Effector memory CD8-positive, alpha-beta T cell (primary cell): ENCODE measurements at regions not wholly inside any gene's neighbourhood (a gene's known extent, or its start where the extent isn't known, plus 50 kb on each side); places are given as distances from the start of the nearest gene placed in this dataset.

ENCODE experiments used
- ATAC-seq: fragments of 150-1000 bp; cut with Tn5 transposase; replicated peaks from 2 replicates; pipeline ENCODE4 v1.10.0; 2021; ENCODE audit warnings: mild to moderate bottlenecking, moderate library complexity
- DNase-seq, 3 experiments: peaks; one replicate each; pipeline ENCODE4 v3.0.0; 2021
- H3K27ac Mint-ChIP-seq, 2 donors: one replicate each; pipeline ENCODE4 v1.8.0; 2022; ENCODE audit warnings: mild to moderate bottlenecking in 2 of 2, mixed read lengths in 2 of 2, moderate library complexity in 2 of 2
- H3K27me3 Mint-ChIP-seq, 2 donors: one replicate each; pipeline ENCODE4 v1.8.0; 2022; ENCODE audit warnings: mixed read lengths in 2 of 2
- H3K36me3 Mint-ChIP-seq: one replicate; pipeline ENCODE4 v1.8.0; 2022; ENCODE audit warnings: mild to moderate bottlenecking, moderate library complexity, mixed read lengths; ENCODE audit not compliant: insufficient read depth
- H3K4me1 Mint-ChIP-seq, 2 donors: one replicate each; pipeline ENCODE4 v1.8.0; 2022; ENCODE audit warnings: low read depth in 2 of 2, mixed read lengths in 2 of 2
- H3K4me3 Mint-ChIP-seq, 2 donors: one replicate each; pipeline ENCODE4 v1.8.0; 2022; ENCODE audit warnings: mild to moderate bottlenecking in 2 of 2, mixed read lengths in 2 of 2, moderate library complexity in 2 of 2
- H3K9me3 Mint-ChIP-seq, 2 donors: one replicate each; pipeline ENCODE4 v1.8.0; 2022; ENCODE audit warnings: mixed read lengths in 2 of 2

DNA sequence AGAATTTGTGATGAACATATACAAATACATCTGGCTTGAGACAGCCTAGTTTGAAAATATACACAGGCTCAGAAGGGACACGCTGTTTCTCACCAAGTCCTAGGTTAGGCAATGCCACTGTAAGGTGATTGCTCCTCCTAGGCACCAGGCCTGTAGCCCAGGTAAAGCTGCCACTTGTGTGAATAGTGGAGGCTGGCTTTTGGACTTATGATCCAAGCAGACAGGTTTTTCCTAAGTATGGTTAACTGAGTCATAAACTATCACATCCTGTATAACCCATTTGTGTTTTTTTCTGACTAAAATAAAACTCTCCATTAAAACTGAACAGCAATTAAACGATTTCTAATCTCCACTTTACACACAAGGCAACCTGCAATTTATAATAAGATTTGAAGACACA is 81.0 kb downstream of the SEMA4F start:
- Mint-ChIP-seq H3K4me1 (no peaks in the 10 kb centered on the region), H3K36me3 (no peaks in the 10 kb centered on the region), H3K27me3 (peaks cover 40 to 42% of the 10 kb centered on the region in 2 donors), H3K9me3 (peaks cover 2 to 11% of the 10 kb centered on the region in 2 donors), H3K4me3 (no peak overlapping the region), H3K27ac (no peak overlapping the region)
- ATAC-seq (no peak), DNase-seq (no peak)

DNA sequence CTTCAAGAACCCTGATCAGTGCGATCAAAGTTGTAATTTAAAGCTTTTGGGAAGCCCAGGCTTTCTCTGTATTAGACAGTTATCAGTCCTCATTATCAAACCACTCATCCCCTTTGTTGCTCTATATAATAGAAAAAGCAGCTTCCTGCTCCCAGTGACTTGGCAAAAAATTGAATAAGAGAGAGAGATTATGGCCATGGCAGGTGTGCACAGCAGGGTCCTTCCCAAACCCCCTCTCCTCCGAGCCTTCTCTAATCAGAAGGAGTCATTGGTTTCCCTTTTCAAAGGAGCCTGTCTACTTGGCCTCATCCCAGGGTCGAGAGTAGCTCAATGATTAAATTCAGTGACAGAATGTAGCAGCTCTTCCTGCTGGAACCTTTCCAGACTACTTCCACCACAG is 81.5 kb downstream of the SEMA4F start:
- DNase-seq (no peak), ATAC-seq (no peak)
- H3K4me1 Mint-ChIP-seq = no peaks in the 10 kb centered on the region
- H3K27me3 Mint-ChIP-seq = peaks cover 35 to 36% of the 10 kb centered on the region in 2 donors
- H3K4me3 Mint-ChIP-seq = no peak overlapping the region
- H3K36me3 Mint-ChIP-seq = no peaks in the 10 kb centered on the region
- H3K27ac Mint-ChIP-seq = no peak overlapping the region
- peaks cover 2 to 11% of the 10 kb centered on the region in 2 donors for H3K9me3 Mint-ChIP-seq

GRCh38 chr2:74736589-74736988 is 82.5 kb downstream of the SEMA4F start:
- Mint-ChIP-seq H3K27ac (no peak overlapping the region), H3K27me3 (peaks cover 28 to 32% of the 10 kb centered on the region in 2 donors), H3K4me1 (no peaks in the 10 kb centered on the region), H3K4me3 (no peak overlapping the region), H3K36me3 (no peaks in the 10 kb centered on the region), H3K9me3 (peaks cover 2 to 11% of the 10 kb centered on the region in 2 donors)
- no peak for ATAC-seq
- no peak for DNase-seq

DNA sequence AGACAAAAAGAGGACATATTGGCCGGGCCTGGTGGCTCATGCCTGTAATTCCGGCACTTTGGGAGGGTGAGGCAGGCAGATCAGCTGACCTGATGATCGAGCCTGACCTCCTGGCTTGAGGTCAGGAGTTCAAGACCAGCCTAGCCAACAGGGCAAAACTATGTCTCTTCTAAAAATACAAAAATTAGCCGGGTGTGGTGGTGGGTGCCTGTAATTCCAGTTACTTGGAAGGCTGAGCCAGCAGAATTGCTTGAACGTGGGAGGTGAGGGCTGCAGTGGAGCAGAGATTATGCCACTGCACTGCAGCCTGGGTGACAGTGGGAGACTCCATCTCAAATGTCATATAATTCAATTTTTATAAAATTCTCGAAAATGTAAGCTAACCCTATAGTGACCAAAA is 84.5 kb downstream of the SEMA4F start:
- no peak overlapping the region for H3K4me3 Mint-ChIP-seq
- no peaks in the 10 kb centered on the region for H3K4me1 Mint-ChIP-seq
- no peaks in the 10 kb centered on the region for H3K36me3 Mint-ChIP-seq
- peaks cover 39 to 43% of the 10 kb centered on the region in 2 donors for H3K27me3 Mint-ChIP-seq
- H3K9me3 Mint-ChIP-seq = peaks cover 2 to 11% of the 10 kb centered on the region in 2 donors
- ATAC-seq (no peak), DNase-seq (no peak)
- H3K27ac Mint-ChIP-seq = no peak overlapping the region

GRCh38 chr2:74739129-74739528 is 85.1 kb downstream of the SEMA4F start:
- Mint-ChIP-seq H3K36me3 (no peaks in the 10 kb centered on the region), H3K4me3 (no peak overlapping the region), H3K27me3 (peaks cover 34 to 43% of the 10 kb centered on the region in 2 donors), H3K9me3 (peaks cover 2 to 11% of the 10 kb centered on the region in 2 donors), H3K27ac (no peak overlapping the region), H3K4me1 (no peaks in the 10 kb centered on the region)
- DNase-seq = no peak
- no peak for ATAC-seq

DNA sequence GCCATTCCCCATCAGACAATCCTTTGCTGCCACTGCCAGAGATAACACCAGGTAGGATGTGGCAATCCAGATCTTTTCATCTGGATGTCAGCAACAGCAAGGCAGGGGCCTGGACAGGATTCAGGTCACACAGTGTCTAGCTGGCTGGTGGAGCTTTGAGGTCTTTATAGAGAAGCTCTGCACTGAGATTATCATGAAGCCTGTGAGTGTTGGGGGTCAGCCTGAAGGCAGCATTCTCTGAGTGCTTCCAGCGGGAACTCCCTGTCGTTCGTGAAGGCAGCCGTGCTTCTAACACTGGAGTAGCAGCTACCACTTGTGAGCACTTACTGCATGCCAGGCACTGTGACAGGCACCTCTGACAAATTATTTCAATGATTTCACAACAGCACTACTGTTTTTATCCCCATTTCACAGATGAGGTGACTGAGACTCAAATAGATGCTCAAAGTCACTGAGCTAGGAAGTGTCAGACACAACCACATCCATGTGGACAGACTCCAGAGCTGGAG is 85.7 kb downstream of the SEMA4F start:
- no peaks in the 10 kb centered on the region for H3K36me3 Mint-ChIP-seq
- no peak for DNase-seq
- no peak for ATAC-seq
- no peaks in the 10 kb centered on the region for H3K4me1 Mint-ChIP-seq
- peaks cover 2 to 11% of the 10 kb centered on the region in 2 donors for H3K9me3 Mint-ChIP-seq
- no peak overlapping the region for H3K4me3 Mint-ChIP-seq
- H3K27me3 Mint-ChIP-seq = peaks cover 27 to 43% of the 10 kb centered on the region in 2 donors
- H3K27ac Mint-ChIP-seq = no peak overlapping the region

GRCh38 chr2:74740395-74740740 is 86.3 kb downstream of the SEMA4F start:
- H3K4me1 Mint-ChIP-seq = no peaks in the 10 kb centered on the region
- H3K4me3 Mint-ChIP-seq = no peak overlapping the region
- H3K27ac Mint-ChIP-seq = no peak overlapping the region
- DNase-seq (no peak), ATAC-seq (no peak)
- no peaks in the 10 kb centered on the region for H3K36me3 Mint-ChIP-seq
- H3K9me3 Mint-ChIP-seq = peaks cover 2 to 11% of the 10 kb centered on the region in 2 donors
- H3K27me3 Mint-ChIP-seq = peaks cover 25 to 44% of the 10 kb centered on the region in 2 donors

DNA sequence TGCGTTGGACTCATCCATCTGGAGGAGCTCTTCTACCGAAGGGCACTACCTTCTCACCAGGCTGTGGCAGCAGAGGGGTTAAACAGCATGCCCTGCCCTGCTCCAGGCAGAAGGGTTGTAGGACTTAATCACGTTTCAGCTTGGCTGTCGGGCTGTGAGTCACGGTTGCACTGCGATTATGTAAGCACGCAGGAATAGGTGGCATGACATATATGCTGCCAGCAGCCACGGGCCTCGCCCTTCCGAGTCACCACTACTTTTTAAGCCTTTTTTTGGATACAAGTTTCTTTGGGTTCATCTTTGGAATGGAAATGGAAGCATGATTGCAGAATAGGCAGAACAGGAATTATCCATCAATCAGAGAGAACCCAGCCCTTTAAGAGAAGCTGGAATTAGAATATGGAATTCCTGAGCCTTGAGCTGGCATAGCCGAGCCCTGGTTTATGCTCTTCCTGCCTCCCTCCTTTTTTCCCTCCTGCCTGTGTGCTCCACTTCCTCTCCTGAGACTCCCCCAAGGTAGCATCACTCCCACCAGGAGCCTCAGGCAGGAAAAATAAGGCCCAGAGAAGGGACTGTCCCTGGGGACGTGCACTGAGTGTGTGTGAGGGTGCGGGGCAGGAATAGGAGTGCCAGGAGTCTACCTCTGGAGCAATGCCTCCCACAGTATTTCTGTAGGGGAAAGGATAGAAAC is 86.8 kb downstream of the SEMA4F start:
- Mint-ChIP-seq H3K27ac (no peak overlapping the region), H3K27me3 (peaks cover 20 to 45% of the 10 kb centered on the region in 2 donors), H3K4me1 (no peaks in the 10 kb centered on the region), H3K9me3 (peaks cover 2 to 11% of the 10 kb centered on the region in 2 donors), H3K4me3 (no peak overlapping the region), H3K36me3 (no peaks in the 10 kb centered on the region)
- no peak for DNase-seq
- no peak for ATAC-seq

GRCh38 chr2:74741629-74742028 is 87.6 kb downstream of the SEMA4F start:
- Mint-ChIP-seq H3K9me3 (peaks cover 2 to 8% of the 10 kb centered on the region in 2 donors), H3K4me3 (no peak overlapping the region), H3K27ac (no peak overlapping the region), H3K36me3 (no peaks in the 10 kb centered on the region), H3K4me1 (no peaks in the 10 kb centered on the region), H3K27me3 (peaks cover 20 to 52% of the 10 kb centered on the region in 2 donors)
- no peak for ATAC-seq
- no peak for DNase-seq

- H3K27me3 Mint-ChIP-seq = peaks cover 13 to 60% of the 10 kb centered on the region in 2 donors
- no peak overlapping the region for H3K4me3 Mint-ChIP-seq
- no peaks in the 10 kb centered on the region for H3K36me3 Mint-ChIP-seq
- H3K9me3 Mint-ChIP-seq = no peaks in the 10 kb centered on the region
- H3K27ac Mint-ChIP-seq = no peak overlapping the region
- no peaks in the 10 kb centered on the region for H3K4me1 Mint-ChIP-seq
- ATAC-seq (no peak), DNase-seq (no peak)
Measured at GRCh38 chr2:74742471-74742870, 88.4 kb downstream of the SEMA4F start.

DNA sequence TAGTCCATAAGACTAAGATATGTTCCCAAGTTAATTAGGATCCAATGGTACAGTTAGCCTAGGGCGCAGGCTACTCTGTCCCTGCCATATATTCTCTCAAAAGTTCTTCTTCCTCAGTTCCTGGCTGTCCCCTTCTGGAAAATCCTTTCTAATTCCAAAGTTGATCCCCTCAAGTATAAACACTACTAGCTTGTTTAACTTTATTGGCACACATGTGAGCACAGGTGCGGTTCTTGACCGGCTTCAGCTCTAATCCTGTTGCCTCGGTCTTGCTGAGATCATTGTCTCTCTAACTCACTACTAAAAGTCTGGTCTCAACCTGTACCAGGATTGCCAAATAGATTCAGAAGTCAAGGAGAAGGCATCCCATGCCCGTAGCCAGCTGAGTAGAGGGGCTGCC is 89.0 kb downstream of the SEMA4F start:
- Mint-ChIP-seq H3K9me3 (no peaks in the 10 kb centered on the region), H3K4me3 (no peak overlapping the region), H3K27ac (no peak overlapping the region), H3K4me1 (no peaks in the 10 kb centered on the region), H3K27me3 (peaks cover 17 to 66% of the 10 kb centered on the region in 2 donors), H3K36me3 (no peaks in the 10 kb centered on the region)
- DNase-seq = no peak
- ATAC-seq = no peak

GRCh38 chr2:74743778-74744177 is 89.7 kb downstream of the SEMA4F start:
- ATAC-seq = no peak
- Mint-ChIP-seq H3K27ac (no peak overlapping the region), H3K4me1 (no peaks in the 10 kb centered on the region), H3K9me3 (no peaks in the 10 kb centered on the region), H3K27me3 (peaks cover 24 to 73% of the 10 kb centered on the region in 2 donors), H3K36me3 (no peaks in the 10 kb centered on the region), H3K4me3 (no peak overlapping the region)
- DNase-seq = no peak

DNA sequence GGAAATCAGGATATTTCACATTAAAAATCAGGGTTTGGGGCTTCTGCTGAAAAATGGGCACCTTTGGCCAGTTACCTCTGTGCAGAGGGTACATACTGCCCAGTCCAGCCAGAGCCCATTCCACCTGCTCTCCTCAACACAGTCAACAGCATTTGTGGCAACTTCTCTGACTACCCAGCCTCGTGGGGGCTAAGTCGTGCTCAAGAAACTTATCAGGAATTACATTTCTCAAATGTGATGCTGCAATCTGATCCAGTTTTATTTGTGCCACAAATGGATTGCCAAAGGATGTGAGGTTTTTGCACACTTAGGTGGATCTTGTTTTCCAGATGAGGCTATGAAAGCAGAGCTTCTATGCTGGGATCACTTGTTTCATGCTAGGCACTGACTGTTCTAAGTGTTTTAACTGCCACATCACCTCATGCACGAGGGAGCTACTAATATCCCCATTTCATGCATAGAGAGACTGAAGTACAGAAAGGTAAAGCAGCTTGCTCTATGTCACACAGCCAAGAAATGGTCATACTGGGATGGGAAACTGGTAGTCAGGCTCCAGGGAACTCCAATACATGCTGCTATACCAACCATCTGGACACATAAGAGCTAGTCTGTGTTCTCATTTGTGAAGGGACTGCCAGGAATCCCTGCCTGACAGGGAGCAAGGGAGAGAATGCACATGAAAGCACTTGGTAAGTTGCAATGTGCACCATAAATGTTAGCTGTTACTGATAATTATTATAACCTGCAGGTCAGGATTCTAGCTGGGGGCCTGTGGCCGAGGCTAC is 89.0 kb upstream of the HK2 start:
- Mint-ChIP-seq H3K27ac (no peak overlapping the region), H3K9me3 (no peaks in the 10 kb centered on the region), H3K27me3 (peaks cover 36 to 84% of the 10 kb centered on the region in 2 donors), H3K4me1 (no peaks in the 10 kb centered on the region), H3K36me3 (no peaks in the 10 kb centered on the region), H3K4me3 (no peak overlapping the region)
- ATAC-seq (no peak), DNase-seq (no peak)

DNA sequence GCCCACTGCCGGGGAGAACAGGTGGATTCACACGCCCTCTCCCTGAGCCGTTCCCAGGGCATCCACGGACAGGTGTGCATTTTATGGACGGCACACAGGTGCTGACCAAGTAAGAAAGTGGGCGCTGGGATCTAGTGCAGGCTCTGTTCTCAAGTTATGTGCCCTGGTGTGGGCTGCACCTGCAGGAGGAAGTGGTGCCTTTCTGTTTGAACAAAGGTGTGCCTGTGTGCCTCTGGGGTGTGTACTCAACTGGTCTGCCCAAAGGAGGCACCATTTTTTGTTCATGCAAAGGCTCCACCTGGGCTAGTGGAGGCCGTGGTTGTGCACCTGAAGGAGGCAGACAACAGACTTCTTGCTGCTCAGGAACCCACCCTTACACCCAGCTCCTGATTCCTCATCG is 88.2 kb upstream of the HK2 start:
- peaks cover 44 to 93% of the 10 kb centered on the region in 2 donors for H3K27me3 Mint-ChIP-seq
- H3K9me3 Mint-ChIP-seq = no peaks in the 10 kb centered on the region

More for the DNA sequence above, 88.2 kb upstream of the HK2 start:
- Mint-ChIP-seq H3K4me1 (no peaks in the 10 kb centered on the region), H3K4me3 (no peak overlapping the region), H3K36me3 (no peaks in the 10 kb centered on the region), H3K27ac (no peak overlapping the region)
- ATAC-seq (no peak), DNase-seq (no peak)
